ENCODE measurements at regions not wholly inside any gene's neighbourhood (a gene's known extent, or its start where the extent isn't known, plus 50 kb on each side); places are given as distances from the start of the nearest gene placed in this dataset.
"Not testable (repeated sequence)": the region's sequence is repeated elsewhere in the genome, so short reads cannot be mapped to it uniquely, and the experiment has no call there.

DNA sequence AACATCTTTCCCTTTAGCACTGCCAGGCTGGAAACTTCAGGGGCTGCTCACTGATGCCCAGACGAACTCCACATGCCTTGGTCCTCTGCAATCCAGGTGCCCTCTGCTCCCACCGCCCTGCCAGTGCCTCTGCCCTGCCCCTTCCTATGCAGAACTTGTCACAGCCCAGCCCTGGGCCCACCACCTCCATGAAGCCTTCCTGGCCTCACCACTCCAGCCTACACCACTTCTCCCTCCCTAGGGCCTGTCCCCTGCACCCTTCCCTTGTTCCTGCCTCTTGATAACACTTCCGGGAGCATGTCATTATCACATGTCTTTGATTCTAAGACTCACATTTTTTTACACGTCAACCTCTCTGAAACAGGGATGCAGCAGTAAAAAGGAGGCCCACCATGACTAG lies 627.2 kb downstream of the UQCRFS1 start:
- DNase-seq, result no peak

DNA sequence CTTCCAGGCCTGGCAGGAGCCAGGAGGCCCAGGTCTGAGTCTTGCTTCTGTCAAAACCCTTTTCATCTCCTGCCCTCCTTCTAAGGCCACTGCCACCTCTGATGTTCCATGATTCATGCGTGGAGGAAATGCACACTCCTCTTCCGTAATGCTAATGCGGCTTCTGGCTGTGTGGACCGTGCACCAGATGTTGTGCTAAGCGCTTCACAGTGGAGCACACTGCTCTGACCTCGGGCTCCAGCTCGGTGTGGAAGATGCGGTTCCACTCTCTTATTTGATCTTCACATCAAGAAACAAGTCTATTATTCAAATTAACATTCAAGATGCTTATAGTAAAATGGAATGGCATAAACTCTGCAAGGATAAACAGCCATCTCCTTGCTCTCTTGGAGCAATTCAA lies 629.2 kb downstream of the UQCRFS1 start:
- DNase-seq, result no peak

DNA sequence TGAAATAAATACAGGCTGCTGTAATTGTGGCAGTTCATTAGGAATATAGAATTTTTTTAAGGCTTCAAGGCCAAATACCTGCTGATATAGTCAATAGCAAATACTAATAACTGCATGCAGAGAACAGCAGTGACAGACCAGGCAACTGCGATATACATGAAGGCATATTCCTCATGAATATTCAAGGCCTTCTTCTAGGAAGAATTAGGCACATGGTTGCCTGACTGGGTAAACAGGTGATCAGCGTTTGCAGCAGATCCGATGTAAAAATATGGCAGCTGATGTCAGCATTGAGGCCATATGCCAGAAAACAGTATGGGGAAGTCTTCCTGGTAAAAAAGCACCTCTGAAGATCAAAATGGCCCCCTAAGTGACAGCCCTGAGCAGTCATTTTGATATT lies 629.7 kb downstream of the UQCRFS1 start:
- no peak for DNase-seq

DNA sequence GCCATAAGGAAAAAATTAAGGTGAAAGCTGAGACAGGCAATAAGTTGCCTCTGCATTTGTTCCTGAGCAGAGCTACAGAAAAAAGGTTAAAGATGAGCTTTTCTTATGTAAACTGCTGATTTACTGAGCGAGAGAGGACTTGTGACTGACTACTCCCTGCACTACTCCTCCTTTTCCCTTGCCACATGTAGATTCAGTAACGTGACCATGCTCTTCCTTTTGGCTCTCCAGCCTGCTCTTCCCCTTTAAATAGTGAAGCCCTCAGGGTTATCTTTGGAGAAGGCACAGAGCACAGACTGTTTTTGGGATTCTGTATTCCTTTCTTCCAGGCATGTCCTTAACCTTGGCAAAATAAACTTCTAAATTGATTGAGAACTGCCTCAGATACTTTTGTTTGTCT lies 630.2 kb downstream of the UQCRFS1 start:
- no peak for DNase-seq

DNA sequence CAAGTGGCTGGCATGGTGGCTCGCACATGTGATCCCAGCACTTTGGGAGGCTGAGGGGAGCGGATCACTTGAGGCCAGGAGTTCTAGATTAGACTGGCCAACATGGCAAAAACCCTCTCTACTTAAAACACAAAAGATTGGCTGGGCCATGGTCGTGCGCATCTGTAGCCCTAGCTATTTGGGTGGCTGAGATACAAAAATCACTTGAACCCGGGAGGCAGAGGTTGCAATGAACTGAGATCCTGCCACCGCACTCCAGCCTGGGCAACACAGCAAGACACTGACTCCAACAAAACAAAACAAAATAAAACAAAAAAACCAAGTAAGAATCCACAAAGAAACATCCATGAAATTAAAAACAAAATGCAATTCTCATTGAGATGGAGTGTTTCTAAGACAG lies 630.6 kb downstream of the UQCRFS1 start:
- DNase-seq, result no peak

DNA sequence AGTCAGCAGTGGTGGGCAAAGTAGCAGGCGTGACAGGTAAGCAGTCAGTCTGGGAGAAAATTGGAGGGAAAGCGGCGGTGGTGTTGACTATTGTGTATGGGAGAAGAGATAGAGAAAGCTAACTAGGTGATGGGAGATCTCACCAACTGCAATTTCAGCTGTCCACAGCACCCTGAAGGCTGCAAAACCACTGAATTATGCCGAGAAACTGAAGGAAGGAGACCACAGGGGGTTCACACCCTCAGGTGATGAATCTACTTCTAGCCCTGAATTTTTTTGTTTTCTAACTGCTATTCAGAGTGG lies 631.5 kb downstream of the UQCRFS1 start:
- DNase-seq, result no peak

DNA sequence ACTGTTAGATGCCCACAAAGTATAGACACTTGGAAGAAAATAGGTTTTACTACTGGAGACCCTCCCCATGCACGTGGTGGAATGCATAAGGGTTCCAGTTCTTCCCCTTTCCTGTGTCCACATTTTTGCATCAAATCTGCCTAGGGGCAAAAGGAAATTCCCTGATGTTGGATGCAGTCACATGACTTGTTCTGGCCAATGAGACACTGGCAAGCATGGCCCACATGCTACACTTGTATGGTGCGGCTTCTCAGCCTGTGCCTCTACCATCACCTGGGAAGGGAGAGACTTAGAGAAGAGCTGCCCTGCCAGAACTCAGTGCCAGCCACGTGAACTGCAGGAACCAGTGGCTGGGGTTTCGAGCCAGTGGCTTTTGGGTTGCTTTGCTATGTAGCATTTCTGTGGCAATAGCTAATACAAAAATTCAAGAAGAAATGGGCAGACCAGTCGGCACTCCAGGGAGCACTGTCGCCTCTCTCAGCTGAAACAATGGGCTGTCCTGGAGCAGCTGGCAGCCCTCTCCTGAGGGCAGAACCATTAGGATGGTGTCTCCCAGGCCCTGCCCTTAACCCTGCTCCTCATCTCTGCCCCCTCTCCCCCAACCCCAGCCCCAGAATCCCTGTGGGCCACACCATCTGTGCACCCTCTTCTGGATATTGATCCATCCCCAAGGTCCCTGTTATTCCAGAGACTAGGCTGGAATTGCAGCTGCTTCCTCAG lies 634.0 kb downstream of the UQCRFS1 start:
- DNase-seq, result no peak

DNA sequence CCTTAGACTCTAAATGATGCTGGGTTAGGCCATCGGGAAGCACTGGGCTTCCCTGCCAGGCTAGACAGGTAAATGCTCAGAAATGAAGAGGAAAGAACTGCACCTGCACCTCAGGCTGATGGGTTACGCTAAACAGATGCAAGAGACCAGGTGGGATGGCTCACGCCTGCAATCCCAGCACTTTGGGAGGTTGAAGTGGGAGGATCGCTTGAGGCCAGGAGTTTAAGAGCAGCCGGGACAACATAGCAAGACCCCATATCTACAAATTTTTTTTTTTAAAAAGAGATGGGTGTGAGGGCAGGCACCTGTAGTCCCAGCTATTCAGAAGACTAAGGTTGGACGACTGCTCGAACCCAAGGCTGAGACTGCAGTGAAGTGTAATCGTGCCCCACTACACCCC lies 634.7 kb downstream of the UQCRFS1 start:
- DNase-seq, result no peak

DNA sequence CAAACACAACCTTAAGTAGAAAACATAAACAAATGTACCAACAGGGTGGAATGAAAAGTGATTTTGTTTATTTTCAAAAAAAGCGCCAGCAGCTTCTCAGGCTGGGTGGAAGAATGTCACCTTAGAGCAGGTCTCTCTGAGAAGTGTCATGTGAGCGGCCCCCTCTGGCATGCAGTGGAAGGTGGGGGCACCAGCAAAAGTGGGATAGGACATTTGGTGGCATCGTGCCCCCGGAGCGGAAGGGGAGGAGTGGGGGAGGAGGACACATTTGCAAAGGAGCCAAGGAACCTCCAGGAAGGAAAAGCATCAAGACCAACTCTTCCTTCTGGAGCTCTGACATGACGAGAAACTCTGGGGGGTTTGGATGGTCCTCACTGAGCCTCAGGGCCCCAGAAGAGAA lies 635.3 kb downstream of the UQCRFS1 start:
- no peak for DNase-seq

DNA sequence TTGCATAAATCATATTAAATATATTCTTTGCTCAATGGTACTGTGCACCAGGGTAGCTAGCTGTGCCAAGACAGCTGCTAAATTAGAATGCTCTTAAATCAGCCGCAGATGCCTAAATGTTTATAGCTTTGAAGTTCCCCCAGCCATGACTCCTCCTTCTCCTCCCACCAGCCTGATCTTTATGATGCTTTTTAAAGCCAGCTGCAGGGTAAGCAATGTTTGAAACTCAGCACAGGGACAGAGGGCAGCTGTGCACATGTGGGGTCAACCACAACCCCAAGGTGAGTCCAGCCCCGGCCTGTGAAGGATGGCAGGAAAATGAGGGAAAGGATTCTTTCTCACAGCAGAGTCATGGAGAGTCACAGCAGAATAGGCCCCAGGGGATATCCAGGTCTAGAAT lies 635.7 kb downstream of the UQCRFS1 start:
- no peak for DNase-seq

DNA sequence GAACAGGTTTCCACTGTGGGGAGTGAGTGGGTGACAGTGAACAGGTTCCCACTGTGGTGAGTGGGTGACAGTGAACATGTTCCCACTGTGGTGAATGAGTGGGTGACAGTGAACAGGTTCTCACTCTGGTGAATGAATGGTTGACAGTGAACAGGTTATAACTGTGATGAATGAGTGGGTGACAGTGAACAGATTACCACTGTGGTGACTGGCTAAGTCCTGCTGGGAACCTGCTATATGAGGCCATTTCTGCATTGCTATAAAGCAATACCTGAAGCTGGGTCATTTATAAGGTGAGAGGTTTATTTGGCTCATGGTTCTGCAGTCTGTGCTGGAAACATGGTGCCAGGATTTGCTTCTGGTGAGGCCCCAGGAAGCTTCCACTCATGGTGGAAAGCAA lies 637.1 kb downstream of the UQCRFS1 start:
- no peak for DNase-seq

DNA sequence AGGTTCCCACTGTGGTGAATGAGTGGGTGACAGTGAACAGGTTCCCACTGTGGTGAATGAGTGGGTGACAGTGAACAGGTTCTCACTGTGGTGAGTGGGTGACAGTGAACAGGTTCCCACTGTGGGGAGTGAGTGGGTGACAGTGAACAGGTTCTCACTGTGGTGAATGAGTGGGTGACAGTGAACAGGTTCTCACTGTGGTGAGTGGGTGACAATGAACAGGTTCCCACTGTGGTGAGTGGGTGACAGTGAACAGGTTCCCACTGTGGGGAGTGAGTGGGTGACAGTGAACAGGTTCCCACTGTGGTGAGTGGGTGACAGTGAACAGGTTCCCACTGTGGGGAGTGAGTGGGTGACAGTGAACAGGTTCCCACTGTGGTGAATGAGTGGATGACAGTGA lies 637.6 kb downstream of the UQCRFS1 start:
- DNase-seq, result not testable (repeated sequence)

DNA sequence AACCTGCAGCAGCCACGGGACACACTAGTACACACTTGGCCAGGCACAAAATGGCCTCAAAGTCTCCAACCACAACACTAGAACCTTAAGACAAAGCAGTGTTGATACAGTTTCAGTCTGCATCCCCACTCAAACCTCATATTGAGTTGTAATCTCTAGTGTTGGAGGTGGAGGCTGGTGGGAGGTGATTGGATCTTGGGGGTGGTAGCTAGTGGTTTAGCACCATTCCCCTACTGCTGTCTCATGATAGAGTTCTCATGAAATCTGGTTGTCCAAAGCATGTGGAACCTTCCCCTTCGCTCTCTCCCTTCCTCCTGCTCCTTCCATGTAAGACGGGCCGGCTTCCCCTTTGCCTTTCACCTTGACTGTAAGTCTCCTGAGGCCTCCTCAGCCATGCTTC lies 638.7 kb downstream of the UQCRFS1 start:
- no peak for DNase-seq

DNA sequence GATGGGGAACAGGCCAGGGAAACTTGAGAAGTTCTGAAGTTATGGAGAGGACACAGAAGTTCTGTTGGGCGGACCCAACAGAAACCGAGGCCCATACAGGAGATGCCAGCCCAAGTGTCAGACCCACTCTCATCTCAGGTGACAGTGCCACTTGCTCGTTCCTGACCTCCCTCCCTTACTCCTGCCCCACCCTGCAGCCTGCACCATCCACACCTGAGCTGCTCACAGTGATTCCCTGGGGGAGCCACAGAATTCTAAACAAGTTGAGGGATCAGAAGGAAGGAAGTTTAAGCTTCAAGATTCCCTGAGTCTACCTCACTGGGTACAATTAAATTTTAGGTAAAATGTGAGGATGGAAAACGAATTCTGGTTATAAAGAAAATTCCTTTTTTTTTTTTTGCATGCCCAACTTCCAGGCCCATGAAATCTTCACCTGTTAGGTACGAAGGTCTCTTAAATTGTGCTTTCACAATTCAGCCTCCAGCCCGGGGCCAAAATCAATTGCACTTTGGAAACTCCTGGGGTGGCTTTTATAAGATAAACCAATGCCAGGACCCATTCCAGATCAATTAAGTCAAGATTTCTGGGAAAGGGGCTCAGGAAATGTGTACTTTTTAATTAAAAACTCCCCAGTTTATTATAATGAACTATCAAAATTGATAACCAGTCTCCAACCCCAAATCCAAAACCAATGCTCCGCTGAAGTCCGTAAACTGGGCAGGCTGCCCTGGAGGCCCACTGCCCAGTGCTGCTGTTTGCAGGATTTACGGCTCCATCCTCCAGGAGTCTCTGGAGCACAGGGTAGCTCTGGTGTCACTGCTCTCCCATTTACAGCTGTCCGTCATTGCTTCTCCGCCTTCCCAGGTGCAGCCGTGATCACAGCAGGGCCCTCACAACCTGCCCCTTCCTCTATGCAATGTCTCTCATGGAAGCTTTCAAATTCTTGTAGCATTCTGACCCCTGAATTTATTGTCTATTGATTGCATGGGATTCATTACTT lies 643.5 kb downstream of the UQCRFS1 start:
- DNase-seq, result no peak

DNA sequence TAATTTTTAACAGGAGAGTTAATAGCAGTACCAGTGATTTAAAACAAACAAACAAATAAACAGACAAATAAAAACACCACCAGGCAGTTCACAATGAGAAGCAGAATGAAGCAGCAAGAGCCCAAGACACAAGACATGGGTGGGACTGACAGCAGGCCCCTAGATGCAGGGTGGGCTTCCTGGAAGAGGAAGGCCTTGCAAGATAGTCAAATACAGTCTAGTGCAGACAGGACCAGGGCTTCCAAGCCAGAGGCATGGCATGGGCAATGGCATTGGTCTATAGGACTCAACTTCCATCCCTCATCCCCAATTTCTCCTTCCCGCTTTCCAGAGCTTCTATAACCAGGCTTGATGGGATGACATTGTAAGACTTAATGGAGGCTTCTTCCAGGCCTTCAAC lies 645.1 kb downstream of the UQCRFS1 start:
- DNase-seq, result no peak

DNA sequence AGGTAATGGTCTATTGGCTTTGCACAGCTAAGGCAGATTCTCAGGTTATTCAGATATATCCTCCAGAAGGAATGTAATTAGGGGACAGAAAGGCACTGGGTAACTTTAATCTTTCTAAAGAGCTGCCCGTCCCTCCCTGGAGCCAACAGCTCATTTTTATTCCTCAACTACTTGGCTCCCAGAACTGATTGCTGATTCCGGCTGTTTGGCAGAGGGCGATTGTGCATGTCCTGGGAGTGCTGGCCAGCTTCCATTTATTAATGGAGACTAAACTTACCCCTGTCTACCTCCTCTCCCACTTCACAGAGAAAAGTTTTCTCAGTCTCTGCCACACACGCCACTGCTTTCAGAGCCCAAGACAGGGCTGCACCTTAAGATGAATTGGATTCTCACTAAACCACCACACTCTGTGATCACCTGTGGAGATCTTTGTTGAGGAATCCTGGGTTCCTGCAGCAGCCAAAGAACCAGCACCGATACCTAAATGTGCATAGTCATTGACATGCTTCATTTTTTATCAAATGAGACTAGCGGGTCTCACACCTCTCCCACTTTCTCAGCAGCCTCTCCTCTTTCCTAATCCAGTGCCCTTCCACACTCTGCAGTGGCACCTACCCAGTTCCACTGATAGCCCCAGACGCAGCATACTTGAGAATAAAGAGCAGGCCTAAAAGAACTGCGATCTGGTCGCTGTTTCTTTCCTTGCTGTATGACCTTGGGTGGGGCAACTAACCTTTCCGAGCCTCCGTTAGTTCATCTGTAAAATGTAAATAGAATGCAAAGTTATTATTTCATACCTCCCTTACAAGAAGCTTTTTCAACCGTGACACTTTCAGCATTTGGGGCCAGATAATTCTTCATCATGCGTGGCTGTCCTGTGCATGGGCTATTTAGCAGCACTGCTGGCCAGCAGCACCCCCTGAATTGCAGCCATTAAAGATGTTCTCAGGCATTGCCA lies 648.7 kb downstream of the UQCRFS1 start:
- no peak for DNase-seq

DNA sequence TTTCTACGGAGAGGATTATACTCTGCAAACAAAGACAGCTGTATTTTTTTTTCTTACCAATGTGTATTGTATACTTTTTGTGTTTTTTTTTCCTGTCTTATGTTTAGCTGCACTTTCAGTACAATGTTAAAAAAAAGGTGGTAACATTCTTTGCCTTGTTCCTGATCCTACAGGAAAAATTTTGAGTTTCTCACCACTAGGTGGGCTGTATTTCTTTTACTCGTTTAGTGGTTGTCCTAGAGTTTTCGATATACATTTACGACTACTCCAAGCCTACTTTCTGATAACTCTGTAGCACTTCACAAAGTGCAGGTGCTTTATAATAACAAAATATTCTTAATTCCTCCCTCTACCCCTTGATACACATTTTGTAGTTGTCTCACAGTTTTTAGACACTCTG lies 652.2 kb downstream of the UQCRFS1 start:
- DNase-seq, result no peak

DNA sequence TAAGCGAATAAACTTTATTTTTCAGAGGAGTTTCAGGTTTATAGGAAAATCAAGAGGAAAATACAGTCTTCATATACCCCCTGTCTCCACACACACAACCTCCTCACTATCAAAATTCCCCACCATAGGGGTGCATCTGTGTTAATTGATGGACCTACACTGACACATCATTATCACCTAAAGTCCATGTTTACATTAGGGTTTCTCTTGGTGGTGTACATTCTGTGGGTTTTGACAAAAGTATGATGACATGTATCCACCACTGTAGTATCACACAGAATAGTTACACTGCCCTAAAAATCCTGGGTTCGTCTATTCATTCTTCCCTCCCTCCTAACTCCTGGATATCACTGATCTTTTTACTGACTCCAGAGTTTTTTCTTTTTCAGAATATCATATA lies 654.2 kb downstream of the UQCRFS1 start:
- DNase-seq, result no peak

DNA sequence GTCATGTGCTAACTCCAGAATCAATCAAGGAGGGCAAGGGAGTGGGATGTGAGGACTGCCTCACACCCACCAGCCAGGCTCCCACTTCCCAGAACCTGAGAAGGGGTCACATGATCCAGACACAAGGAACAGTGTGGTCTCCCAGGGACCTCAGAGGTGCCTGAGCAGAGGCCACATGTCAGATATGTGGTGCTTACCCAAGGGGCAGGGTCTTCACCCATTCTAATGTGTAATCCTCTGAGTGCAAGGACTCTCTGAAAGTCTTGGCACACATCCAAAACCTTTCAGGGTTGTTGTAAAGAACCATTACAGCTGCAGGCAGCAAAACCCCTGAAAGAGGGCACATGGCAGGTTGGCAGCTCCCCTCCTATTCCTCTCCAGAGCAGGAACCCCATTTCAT lies 656.6 kb downstream of the UQCRFS1 start:
- no peak for DNase-seq

DNA sequence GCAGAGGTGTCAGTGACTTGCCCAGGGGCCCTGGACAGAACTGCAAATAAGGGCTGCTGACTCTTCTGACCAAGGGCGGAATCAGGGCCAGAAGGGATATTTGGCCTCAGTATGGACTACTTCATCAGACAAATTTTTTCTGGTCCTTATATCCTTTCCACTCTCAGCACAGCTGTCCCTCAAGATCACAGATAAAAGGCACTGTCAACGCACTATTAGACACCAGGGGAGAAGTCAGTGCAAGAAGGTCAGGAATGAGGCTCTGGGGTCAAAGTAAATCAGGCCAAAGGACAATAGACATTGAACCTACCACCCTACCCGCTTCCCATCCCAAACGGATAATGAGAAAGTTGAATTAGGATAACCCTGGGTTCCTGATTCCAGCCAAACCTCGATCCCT lies 657.6 kb downstream of the UQCRFS1 start:
- no peak for DNase-seq

DNA sequence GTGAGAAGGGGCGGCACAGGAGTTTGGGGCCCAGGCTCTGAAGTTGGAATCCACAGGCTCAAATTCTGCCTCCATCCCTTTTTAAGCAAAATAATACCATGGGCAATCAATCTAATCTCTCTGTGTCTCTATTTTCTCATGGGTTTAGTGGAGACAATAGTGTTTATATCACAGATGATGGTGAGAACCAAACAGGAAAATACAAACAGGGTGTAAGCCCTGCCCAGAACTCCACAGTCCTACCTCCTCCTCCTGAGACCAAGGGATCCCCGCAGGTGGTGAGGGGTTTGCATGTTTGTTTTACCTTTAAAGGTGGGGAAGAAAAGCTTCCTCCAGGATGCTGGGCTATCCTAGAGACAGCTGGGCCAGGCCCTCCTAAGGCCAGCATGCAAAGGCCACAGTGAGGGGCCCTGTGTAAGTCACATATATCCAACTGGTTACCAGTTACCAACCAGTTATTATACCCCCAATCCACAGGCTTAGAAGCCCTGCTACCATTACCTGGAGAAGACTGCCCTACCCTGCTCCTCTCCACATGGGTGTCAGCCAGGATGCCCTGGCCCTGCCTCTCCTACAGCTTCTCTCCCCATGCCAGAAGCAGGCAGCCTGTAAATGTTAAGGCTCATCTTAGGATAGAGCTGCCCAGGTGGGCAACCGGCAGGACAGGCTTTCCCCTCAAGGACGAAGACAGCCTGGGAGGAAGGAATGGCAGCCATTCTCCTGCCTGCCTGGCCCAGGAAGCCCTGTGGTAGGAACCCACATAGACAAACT lies 658.4 kb downstream of the UQCRFS1 start:
- no peak for DNase-seq

DNA sequence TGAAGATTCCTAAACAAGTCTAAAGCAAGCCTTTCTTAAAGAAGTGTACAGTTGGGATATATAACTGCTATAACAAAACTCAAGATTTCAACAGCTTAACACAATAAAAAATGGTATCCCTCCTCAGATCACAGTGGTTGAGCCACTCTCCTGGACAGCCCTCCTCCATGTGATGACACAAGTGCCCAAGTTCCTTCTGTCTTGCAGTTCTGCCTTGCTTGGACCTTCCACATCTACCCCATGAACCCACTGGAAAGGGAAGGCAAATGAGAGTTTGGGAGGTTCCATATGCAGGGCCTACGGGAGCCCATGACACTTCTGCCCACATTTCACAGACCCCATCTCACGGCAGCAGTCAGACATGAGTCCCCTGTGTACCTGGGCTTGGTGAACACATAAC lies 659.2 kb downstream of the UQCRFS1 start:
- DNase-seq, result no peak

DNA sequence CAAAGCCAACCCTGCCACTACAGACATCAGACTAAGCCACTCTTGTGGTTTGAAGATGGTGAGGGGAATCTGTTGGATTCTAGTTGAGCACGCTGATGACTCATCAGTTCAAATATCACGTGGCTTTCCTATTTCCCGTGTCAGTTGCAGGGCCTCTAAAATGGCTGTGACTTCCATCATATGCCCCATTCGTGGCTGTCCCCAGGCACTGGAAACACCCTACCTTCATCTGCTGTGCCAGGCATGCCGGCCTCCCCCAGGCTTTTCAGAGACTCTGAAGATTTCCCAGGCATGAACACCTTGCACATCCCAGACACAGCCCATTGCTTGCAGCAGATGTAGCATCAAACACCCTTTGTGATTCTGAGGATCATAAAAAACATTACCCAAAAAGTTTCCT lies 659.9 kb downstream of the UQCRFS1 start:
- DNase-seq, result no peak
